GM10248 (cell line): ENCODE measurements at regions not wholly inside any gene's neighbourhood (a gene's known extent, or its start where the extent isn't known, plus 50 kb on each side); places are given as distances from the start of the nearest gene placed in this dataset.

ENCODE experiments used
- CTCF ChIA-PET: fragments of 300-600 bp; sonication (Branson Sonifier 250); formaldehyde crosslinking; extraction: SDS; loops from one replicate; lab custom pipeline; 2021; ENCODE audit warnings: antibody characterized with exemption; lab: Yijun Ruan, JAX
- POLR2A ChIA-PET: fragments of 350-650 bp; sonication (Branson Sonifier 250); formaldehyde crosslinking; extraction: SDS; loops from one replicate; lab custom pipeline; 2020; ENCODE audit warnings: antibody characterized with exemption; lab: Yijun Ruan, JAX
- DNase-seq: peaks from one replicate; pipeline ENCODE4 v3.0.0; 2012; ENCODE audit errors: extremely low spot score
- TF ChIP-seq, protein P1 (sequence below): IDR thresholded peaks from 2 replicates; pipeline ENCODE4 v1.5.1; 2012; ENCODE audit warnings: mild to moderate bottlenecking, low read depth; ENCODE audit errors: extremely low read depth, missing control alignments, control extremely low read depth

DNA sequence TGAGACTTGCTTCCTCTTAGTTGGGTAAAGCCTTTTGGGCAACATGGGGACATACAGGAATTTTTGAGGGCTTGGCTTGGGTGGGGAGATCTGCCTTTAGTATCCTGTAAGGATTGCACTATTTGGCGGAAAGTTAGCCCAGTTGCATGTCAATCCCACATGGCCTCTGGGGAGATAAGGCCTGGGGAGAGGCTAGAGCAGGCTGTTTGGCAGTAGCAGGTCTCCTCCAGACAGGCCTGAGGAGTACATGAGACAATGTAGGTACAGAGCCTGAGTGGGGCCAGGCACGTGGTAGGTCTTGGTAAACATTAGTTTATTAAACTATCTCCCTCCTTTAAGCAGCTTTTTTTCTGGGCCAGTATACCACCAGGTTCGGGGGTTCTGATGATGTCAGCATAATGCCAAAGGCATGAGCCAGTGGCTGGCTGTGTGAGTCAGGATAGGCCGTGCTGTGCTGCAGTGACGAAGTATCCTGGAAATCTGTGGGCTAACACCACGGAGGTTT lies 147.9 kb downstream of the VEGFA start:
- ChIA-PET POLR2A (no interaction called here), CTCF (no interaction called here)
- DNase-seq: no peak
- TF ChIP-seq, protein P1, sequence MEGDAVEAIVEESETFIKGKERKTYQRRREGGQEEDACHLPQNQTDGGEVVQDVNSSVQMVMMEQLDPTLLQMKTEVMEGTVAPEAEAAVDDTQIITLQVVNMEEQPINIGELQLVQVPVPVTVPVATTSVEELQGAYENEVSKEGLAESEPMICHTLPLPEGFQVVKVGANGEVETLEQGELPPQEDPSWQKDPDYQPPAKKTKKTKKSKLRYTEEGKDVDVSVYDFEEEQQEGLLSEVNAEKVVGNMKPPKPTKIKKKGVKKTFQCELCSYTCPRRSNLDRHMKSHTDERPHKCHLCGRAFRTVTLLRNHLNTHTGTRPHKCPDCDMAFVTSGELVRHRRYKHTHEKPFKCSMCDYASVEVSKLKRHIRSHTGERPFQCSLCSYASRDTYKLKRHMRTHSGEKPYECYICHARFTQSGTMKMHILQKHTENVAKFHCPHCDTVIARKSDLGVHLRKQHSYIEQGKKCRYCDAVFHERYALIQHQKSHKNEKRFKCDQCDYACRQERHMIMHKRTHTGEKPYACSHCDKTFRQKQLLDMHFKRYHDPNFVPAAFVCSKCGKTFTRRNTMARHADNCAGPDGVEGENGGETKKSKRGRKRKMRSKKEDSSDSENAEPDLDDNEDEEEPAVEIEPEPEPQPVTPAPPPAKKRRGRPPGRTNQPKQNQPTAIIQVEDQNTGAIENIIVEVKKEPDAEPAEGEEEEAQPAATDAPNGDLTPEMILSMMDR: no peak

- TF ChIP-seq, protein P1: no peak
- POLR2A ChIA-PET: no interaction called here
- CTCF ChIA-PET: no interaction called here
- no peak for DNase-seq
These were observed 147.2 kb downstream of the VEGFA start for GRCh38 chr6:43916924-43917877.

DNA sequence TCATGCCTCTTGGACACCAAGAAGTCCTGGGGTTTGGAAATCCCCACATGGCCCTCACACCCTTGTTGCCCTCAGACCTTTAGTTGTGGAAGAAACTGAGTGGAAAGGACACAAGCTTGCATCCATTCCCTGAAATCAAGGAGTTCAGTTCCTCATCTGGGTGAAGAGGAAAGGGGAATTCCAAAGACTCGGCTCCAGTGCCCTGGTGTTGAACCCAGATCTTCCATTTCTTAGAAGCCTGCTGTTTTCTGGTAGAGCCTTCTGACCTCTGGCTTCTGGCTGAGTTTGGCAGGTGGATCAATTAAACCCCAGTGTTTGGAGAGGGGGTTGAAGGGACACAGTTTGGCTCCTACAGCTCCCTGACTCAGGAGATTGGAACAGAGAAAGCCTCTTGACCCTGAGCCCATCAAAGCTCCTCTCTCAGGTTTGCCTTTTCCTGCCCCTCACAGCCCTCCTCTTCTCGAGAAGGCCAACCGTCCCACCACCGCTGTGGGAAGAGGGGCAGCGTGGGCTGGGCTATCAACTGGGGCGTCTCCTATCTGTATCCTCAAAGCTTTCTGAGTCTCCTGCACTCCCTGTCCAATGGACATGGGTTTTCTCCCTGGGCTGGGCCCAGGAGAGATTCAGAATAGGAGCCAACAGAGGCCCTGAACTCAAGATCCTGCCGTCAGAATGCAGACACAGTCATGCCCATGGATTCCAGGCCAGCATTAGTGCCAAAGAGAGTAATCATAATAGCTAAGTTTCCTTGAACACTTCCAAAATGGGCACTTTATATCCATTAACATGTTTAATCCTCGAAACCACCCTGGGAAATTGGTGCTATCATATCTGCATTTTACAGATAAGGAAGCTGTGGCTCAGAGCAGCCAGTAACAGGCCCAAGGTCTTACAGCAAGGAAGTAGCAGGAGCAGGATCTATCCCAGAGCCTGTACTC lies 146.2 kb downstream of the VEGFA start:
- ChIA-PET POLR2A (no interaction called here), CTCF (interaction anchor here (1.6 kb wide), 1 partner anchor 9 kb away, joined by 4 read pairs; no protein-coding TSS in a partner anchor)
- TF ChIP-seq, protein P1: no peak
- DNase-seq: no peak

DNA sequence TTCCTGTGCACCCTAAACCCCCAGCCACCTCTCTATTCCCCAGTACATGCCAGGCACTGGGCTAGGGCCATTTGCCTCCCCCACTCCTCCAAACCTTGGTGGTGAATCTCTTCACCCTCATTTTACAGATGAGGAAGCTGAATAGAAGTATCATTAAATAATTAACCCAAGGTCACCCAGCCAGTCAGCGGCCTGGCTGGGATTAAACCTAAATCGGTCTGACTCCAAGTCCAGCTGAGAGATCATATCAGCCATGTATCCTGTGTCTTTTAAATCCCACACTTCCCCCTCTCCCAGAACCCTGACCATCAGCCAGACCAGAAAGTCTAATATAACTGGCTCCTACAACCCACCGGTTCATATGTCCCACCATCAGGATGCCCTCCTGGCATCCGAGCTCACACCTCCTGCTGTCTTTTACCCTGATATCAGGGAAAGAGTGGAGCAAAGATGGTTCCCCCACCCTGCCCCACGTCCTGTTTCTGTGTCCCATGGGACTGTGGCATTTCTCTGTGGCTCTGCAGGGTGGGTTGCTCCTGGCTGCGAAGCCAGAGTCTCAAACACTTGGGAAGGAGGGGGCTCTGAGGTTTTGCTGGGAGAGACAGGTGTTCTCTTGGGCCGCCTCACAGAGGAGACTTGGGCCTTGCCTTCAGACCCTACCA lies 145.3 kb downstream of the VEGFA start:
- ChIA-PET CTCF (interaction anchor here (0.7 to 1.6 kb wide), 3 partner anchors 9 to 248 kb away, joined by 3 to 4 read pairs (median 4); no protein-coding TSS in a partner anchor), POLR2A (no interaction called here)
- no peak for DNase-seq

GRCh38 chr6:43914272-43915147 lies 144.5 kb downstream of the VEGFA start:
- CTCF ChIA-PET: interaction anchor here (0.7 to 1.7 kb wide), 7 partner anchors 10 to 247 kb away, joined by 3 to 4 read pairs (median 3); no protein-coding TSS in a partner anchor
- POLR2A ChIA-PET: no interaction called here
- DNase-seq: no peak

More for the DNA sequence above, 145.3 kb downstream of the VEGFA start:
- TF ChIP-seq, protein P1: no peak

More at GRCh38 chr6:43914272-43915147, 144.5 kb downstream of the VEGFA start:
- TF ChIP-seq, protein P1: no peak
